Caco-2 (cell line): ENCODE measurements at regions not wholly inside any gene's neighbourhood (a gene's known extent, or its start where the extent isn't known, plus 50 kb on each side); places are given as distances from the start of the nearest gene placed in this dataset.

Source experiments
- BruUV-seq: library from RNA; stranded (reverse); fragments of 400-500 nt; replicated peaks from 2 replicates; lab custom pipeline; 2021; lab: Mats Ljungman, UMichigan
- CTCF ChIA-PET: fragments of 300-600 bp; sonication (Branson Sonifier 250); formaldehyde crosslinking; loops from one replicate; lab custom pipeline; 2022; ENCODE audit warnings: antibody characterized with exemption; lab: Charles Lee
- POLR2A ChIA-PET: fragments of 300-600 bp; sonication (Branson Sonifier 250); formaldehyde crosslinking; loops from one replicate; lab custom pipeline; 2022; ENCODE audit warnings: antibody characterized with exemption; lab: Charles Lee
- DNase-seq, 2 experiments: peaks; one replicate each; pipeline versions ENCODE4 v3.0.0 to v3.0.0-alpha.2; 2020 to 2022
- H3K27me3 ChIP-seq: replicated peaks from 2 replicates; pipeline ENCODE4 v1.6.0; 2011; ENCODE audit warnings: low read length; ENCODE audit not compliant: control insufficient read depth, insufficient read depth
- H3K36me3 ChIP-seq: 2 replicates; pipeline ENCODE4 v1.5.1; 2011; ENCODE audit warnings: low read length; ENCODE audit not compliant: control insufficient read depth, insufficient read depth
- H3K4me1 ChIP-seq: fragments of 250-450 bp; sonication (Bioruptor Pico); 2 replicates; pipeline ENCODE4 v1.5.1; 2020; ENCODE audit warnings: mild to moderate bottlenecking
- H3K4me3 ChIP-seq: 2 replicates; pipeline ENCODE4 v1.5.1; 2011; ENCODE audit warnings: low read depth, mild to moderate bottlenecking, control low read depth, low read length
- H3K9me3 ChIP-seq: fragments of 250-450 bp; sonication (Bioruptor Pico); 2 replicates; pipeline ENCODE4 v1.5.1; 2020; ENCODE audit warnings: mild to moderate bottlenecking, moderate library complexity
- H3K27ac Mint-ChIP-seq: one replicate; pipeline ENCODE4 v1.8.0; 2022; ENCODE audit warnings: mixed read lengths; ENCODE audit not compliant: unreplicated experiment
- H3K27me3 Mint-ChIP-seq: one replicate; pipeline ENCODE4 v1.8.0; 2022; ENCODE audit warnings: mixed read lengths; ENCODE audit not compliant: insufficient read depth, unreplicated experiment
- H3K36me3 Mint-ChIP-seq: one replicate; pipeline ENCODE4 v1.8.0; 2022; ENCODE audit warnings: mild to moderate bottlenecking, mixed read lengths; ENCODE audit not compliant: insufficient read depth, unreplicated experiment
- H3K4me1 Mint-ChIP-seq: one replicate; pipeline ENCODE4 v1.8.0; 2022; ENCODE audit warnings: low read depth, mixed read lengths; ENCODE audit not compliant: unreplicated experiment
- H3K4me3 Mint-ChIP-seq: one replicate; pipeline ENCODE4 v1.8.0; 2022; ENCODE audit warnings: mild to moderate bottlenecking, moderate library complexity, mixed read lengths; ENCODE audit not compliant: unreplicated experiment
- H3K9me3 Mint-ChIP-seq: one replicate; pipeline ENCODE4 v1.8.0; 2022; ENCODE audit warnings: mixed read lengths; ENCODE audit not compliant: unreplicated experiment
- intact Hi-C: fragments of 100-400 bp; cut with micrococcal nuclease; formaldehyde crosslinking; loops from one replicate; pipeline ENCODE4 v1.10.0; 2022; ENCODE audit not compliant: unreplicated experiment
- TF ChIP-seq, protein P1 (sequence below), 2 experiments: fragments of 200-600 bp in 1 of 2; IDR thresholded peaks; 1 replicate in 1 of 2; 2 replicates in 1 of 2; pipeline versions ENCODE4 v1.5.1 to v1.8.0; 2011 to 2022; ENCODE audit warnings: antibody characterized with exemption in 1 of 2, control low read depth in 1 of 2, inconsistent platforms in 1 of 2, low read depth in 1 of 2, low read length in 1 of 2, mild to moderate bottlenecking in 1 of 2, moderate library complexity in 1 of 2; ENCODE audit not compliant: insufficient read depth in 1 of 2, severe bottlenecking in 1 of 2, unreplicated experiment in 1 of 2

GRCh38 chr16:73432850-73433730, 385.2 kb upstream of the ZFHX3 start:
- Mint-ChIP-seq H3K27me3 (peaks cover 3% of the 10 kb centered on the region), H3K27ac (no peak overlapping the region), H3K4me1 (no peaks in the 10 kb centered on the region), H3K4me3 (no peak overlapping the region), H3K36me3 (no peaks in the 10 kb centered on the region), H3K9me3 (no peaks in the 10 kb centered on the region)
- no peaks in the 10 kb centered on the region for H3K27me3 ChIP-seq
- BruUV-seq = no TSS peak
- H3K4me3 ChIP-seq = no peak overlapping the region
- no peak for DNase-seq
- no peaks in the 10 kb centered on the region for H3K36me3 ChIP-seq
- TF ChIP-seq, protein P1, sequence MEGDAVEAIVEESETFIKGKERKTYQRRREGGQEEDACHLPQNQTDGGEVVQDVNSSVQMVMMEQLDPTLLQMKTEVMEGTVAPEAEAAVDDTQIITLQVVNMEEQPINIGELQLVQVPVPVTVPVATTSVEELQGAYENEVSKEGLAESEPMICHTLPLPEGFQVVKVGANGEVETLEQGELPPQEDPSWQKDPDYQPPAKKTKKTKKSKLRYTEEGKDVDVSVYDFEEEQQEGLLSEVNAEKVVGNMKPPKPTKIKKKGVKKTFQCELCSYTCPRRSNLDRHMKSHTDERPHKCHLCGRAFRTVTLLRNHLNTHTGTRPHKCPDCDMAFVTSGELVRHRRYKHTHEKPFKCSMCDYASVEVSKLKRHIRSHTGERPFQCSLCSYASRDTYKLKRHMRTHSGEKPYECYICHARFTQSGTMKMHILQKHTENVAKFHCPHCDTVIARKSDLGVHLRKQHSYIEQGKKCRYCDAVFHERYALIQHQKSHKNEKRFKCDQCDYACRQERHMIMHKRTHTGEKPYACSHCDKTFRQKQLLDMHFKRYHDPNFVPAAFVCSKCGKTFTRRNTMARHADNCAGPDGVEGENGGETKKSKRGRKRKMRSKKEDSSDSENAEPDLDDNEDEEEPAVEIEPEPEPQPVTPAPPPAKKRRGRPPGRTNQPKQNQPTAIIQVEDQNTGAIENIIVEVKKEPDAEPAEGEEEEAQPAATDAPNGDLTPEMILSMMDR (IDR thresholded peaks at IDR 0.05; ENCODE audit: insufficient read depth in 1 of 2, low read depth in 1 of 2, low read length in 1 of 2, severe bottlenecking in 1 of 2, unreplicated experiment in 1 of 2) = no peak
- no peaks in the 10 kb centered on the region for H3K4me1 ChIP-seq
- ChIA-PET CTCF (no interaction called here), POLR2A (no interaction called here)
- peaks cover 5% of the 10 kb centered on the region; the same call in 1 of the 2 replicates for H3K9me3 ChIP-seq
- intact Hi-C loops = no loop called here

DNA sequence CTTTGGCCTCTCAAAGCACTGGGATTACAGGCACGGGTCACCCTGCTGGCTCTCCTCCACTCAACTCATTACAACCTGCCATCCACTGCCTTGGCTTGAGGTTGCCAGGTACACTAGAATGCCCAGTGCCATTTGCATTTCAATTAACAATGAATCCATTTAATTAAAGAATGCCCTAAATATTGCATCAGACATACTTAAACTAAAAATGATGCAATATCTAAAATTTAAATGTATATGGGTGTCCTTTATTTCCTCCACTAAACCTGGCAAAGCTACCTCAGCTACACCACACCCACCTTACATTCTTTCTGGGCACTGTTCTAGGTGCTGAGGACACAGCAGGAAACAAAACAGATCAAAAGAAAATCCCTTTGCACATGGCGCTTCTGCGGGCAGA, 382.2 kb upstream of the ZFHX3 start:
- Mint-ChIP-seq H3K4me1 (no peaks in the 10 kb centered on the region), H3K27ac (no peak overlapping the region), H3K27me3 (no peaks in the 10 kb centered on the region), H3K4me3 (no peak overlapping the region), H3K36me3 (no peaks in the 10 kb centered on the region), H3K9me3 (no peaks in the 10 kb centered on the region)
- TF ChIP-seq, protein P1 (IDR thresholded peaks at IDR 0.05; ENCODE audit: insufficient read depth in 1 of 2, low read depth in 1 of 2, low read length in 1 of 2, severe bottlenecking in 1 of 2, unreplicated experiment in 1 of 2) = no peak
- no peaks in the 10 kb centered on the region for H3K27me3 ChIP-seq
- ChIA-PET CTCF (no interaction called here), POLR2A (no interaction called here)
- intact Hi-C loops = no loop called here
- no peaks in the 10 kb centered on the region for H3K4me1 ChIP-seq
- no peaks in the 10 kb centered on the region for H3K36me3 ChIP-seq
- H3K9me3 ChIP-seq = no peaks in the 10 kb centered on the region; the same call in 1 of the 2 replicates
- BruUV-seq = no TSS peak
- DNase-seq = no peak
- H3K4me3 ChIP-seq = no peak overlapping the region

GRCh38 chr16:73428121-73428520, 380.2 kb upstream of the ZFHX3 start:
- ChIA-PET CTCF (no interaction called here), POLR2A (no interaction called here)
- Mint-ChIP-seq H3K9me3 (no peaks in the 10 kb centered on the region), H3K4me3 (no peak overlapping the region), H3K4me1 (no peaks in the 10 kb centered on the region), H3K27ac (no peak overlapping the region), H3K36me3 (no peaks in the 10 kb centered on the region), H3K27me3 (peaks cover 5% of the 10 kb centered on the region)
- TF ChIP-seq, protein P1 (IDR thresholded peaks at IDR 0.05; ENCODE audit: insufficient read depth in 1 of 2, low read depth in 1 of 2, low read length in 1 of 2, severe bottlenecking in 1 of 2, unreplicated experiment in 1 of 2) = no peak
- no peaks in the 10 kb centered on the region; the same call in 1 of the 2 replicates for H3K9me3 ChIP-seq
- no peak overlapping the region for H3K4me3 ChIP-seq
- no peak for DNase-seq
- BruUV-seq = no TSS peak
- intact Hi-C loops = no loop called here
- H3K36me3 ChIP-seq = no peaks in the 10 kb centered on the region
- H3K4me1 ChIP-seq = no peaks in the 10 kb centered on the region
- no peaks in the 10 kb centered on the region for H3K27me3 ChIP-seq
